ENCODE measurements at regions not wholly inside any gene's neighbourhood (a gene's known extent, or its start where the extent isn't known, plus 50 kb on each side); places are given as distances from the start of the nearest gene placed in this dataset.

- DNase-seq (ENCODE audit: low read depth): no peak
Measured at GRCh38 chr3:923161-923910, 169.5 kb upstream of the CNTN6 start.

- DNase-seq (ENCODE audit: low read depth): no peak
Measured at GRCh38 chr3:930866-931265, 162.0 kb upstream of the CNTN6 start.

- DNase-seq (ENCODE audit: low read depth): no peak
Measured at GRCh38 chr3:933326-933725, 159.5 kb upstream of the CNTN6 start.

- DNase-seq (ENCODE audit: low read depth): no peak
Measured at GRCh38 chr3:944786-945185, 148.0 kb upstream of the CNTN6 start.

GRCh38 chr3:945738-946137, 147.1 kb upstream of the CNTN6 start:
- DNase-seq (ENCODE audit: low read depth): no peak

- DNase-seq (ENCODE audit: low read depth): no peak
Measured at GRCh38 chr3:952906-953305, 139.9 kb upstream of the CNTN6 start.

- DNase-seq (ENCODE audit: low read depth): no peak
Measured at GRCh38 chr3:963255-963654, 129.6 kb upstream of the CNTN6 start.

GRCh38 chr3:963755-964154, 129.1 kb upstream of the CNTN6 start:
- no peak for DNase-seq (ENCODE audit: low read depth)

- no peak for DNase-seq (ENCODE audit: low read depth)
Measured at GRCh38 chr3:965826-966225, 127.0 kb upstream of the CNTN6 start.

- DNase-seq (ENCODE audit: low read depth): no peak
Measured at GRCh38 chr3:966341-966740, 126.5 kb upstream of the CNTN6 start.

GRCh38 chr3:973340-973739, 119.5 kb upstream of the CNTN6 start:
- no peak for DNase-seq (ENCODE audit: low read depth)

- DNase-seq (ENCODE audit: low read depth): no peak
Measured at GRCh38 chr3:976006-976405, 116.8 kb upstream of the CNTN6 start.

GRCh38 chr3:981156-981555, 111.7 kb upstream of the CNTN6 start:
- DNase-seq (ENCODE audit: low read depth): no peak

GRCh38 chr3:988785-989184, 104.0 kb upstream of the CNTN6 start:
- no peak for DNase-seq (ENCODE audit: low read depth)

- no peak for DNase-seq (ENCODE audit: low read depth)
Measured at GRCh38 chr3:992871-993270, 100.0 kb upstream of the CNTN6 start.

- no peak for DNase-seq (ENCODE audit: low read depth)
Measured at GRCh38 chr3:1002010-1002409, 90.8 kb upstream of the CNTN6 start.

- no peak for DNase-seq (ENCODE audit: low read depth)
Measured at GRCh38 chr3:1007866-1008265, 85.0 kb upstream of the CNTN6 start.

- no peak for DNase-seq (ENCODE audit: low read depth)
Measured at GRCh38 chr3:1010228-1010627, 82.6 kb upstream of the CNTN6 start.

GRCh38 chr3:1015826-1016225, 77.0 kb upstream of the CNTN6 start:
- no peak for DNase-seq (ENCODE audit: low read depth)

GRCh38 chr3:1017870-1018269, 75.0 kb upstream of the CNTN6 start:
- DNase-seq (ENCODE audit: low read depth): no peak

- DNase-seq (ENCODE audit: low read depth): no peak
Measured at GRCh38 chr3:1019157-1019556, 73.7 kb upstream of the CNTN6 start.

- no peak for DNase-seq (ENCODE audit: low read depth)
Measured at GRCh38 chr3:1026395-1026794, 66.4 kb upstream of the CNTN6 start.

- no peak for DNase-seq (ENCODE audit: low read depth)
Measured at GRCh38 chr3:1036207-1036826, 56.5 kb upstream of the CNTN6 start.

- no peak for DNase-seq (ENCODE audit: low read depth)
Measured at GRCh38 chr3:1037631-1038030, 55.2 kb upstream of the CNTN6 start.

Data from LHCN-M2 (cell line).